Uterus (tissue), 3 donors: ENCODE measurements at regions not wholly inside any gene's neighbourhood (a gene's known extent, or its start where the extent isn't known, plus 50 kb on each side); places are given as distances from the start of the nearest gene placed in this dataset.

Experiments
- DNase-seq, 2 donors: peaks; one replicate each; pipeline ENCODE4 v3.0.0-alpha.2; 2019 to 2020
- H3K27ac ChIP-seq, 2 donors: fragments of 200-600 bp; sonication (generic); 1 replicate in 1 of 2; 2 replicates in 1 of 2; pipeline ENCODE4 v1.5.1; 2016 to 2018
- H3K27me3 ChIP-seq, 2 donors: fragments of 200-600 bp; sonication (generic); one replicate each; pipeline ENCODE4 v1.5.1; 2018 to 2019; ENCODE audit warnings: control low read depth in 1 of 2
- H3K36me3 ChIP-seq, 2 donors: fragments of 200-600 bp; sonication (generic); one replicate each; pipeline ENCODE4 v1.5.1; 2019; ENCODE audit warnings: control low read depth in 1 of 2
- H3K4me1 ChIP-seq, 2 donors: fragments of 200-600 bp; sonication (generic); one replicate each; pipeline ENCODE4 v1.5.1; 2018 to 2019; ENCODE audit warnings: control low read depth in 1 of 2
- H3K4me3 ChIP-seq, 2 donors: fragments of 200-600 bp; sonication (generic); 1 replicate in 1 of 2; 2 replicates in 1 of 2; pipeline ENCODE4 v1.5.1; 2018 to 2019; ENCODE audit warnings: mild to moderate bottlenecking in 1 of 2
- H3K9me3 ChIP-seq, 2 donors: fragments of 200-600 bp; sonication (generic); one replicate each; pipeline ENCODE4 v1.5.1; 2019; ENCODE audit warnings: control low read depth in 1 of 2
- CTCF ChIP-seq, 4 experiments: fragments of 200-600 bp in 2 of 4; fragments of 450-650 bp in 2 of 4; sonication (generic) in 2 of 4; IDR thresholded peaks; one replicate each; pipeline ENCODE4 v1.5.1; 2016 to 2019; ENCODE audit warnings: antibody characterized with exemption in 4 of 4, mild to moderate bottlenecking in 2 of 4, moderate library complexity in 1 of 4
- POLR2A ChIP-seq, 2 donors: fragments of 450-650 bp; IDR thresholded peaks; one replicate each; pipeline ENCODE4 v1.6.1; 2016; ENCODE audit warnings: antibody characterized with exemption in 2 of 2, mild to moderate bottlenecking in 1 of 2, moderate library complexity in 1 of 2
- intact Hi-C: fragments of 100-400 bp; cut with DNase I; formaldehyde crosslinking; loops from one replicate; pipeline ENCODE4 v1.15.1; 2023; ENCODE audit warnings: low total_unique reads
- donor health status: DM: yes; HTN: yes; CAD: no.

- intact Hi-C loops: no loop called here
- no peak overlapping the region for H3K27ac ChIP-seq
- H3K9me3 ChIP-seq: no peaks in the 10 kb centered on the region
- no peak for DNase-seq
- H3K27me3 ChIP-seq: no peaks in the 10 kb centered on the region
- H3K4me1 ChIP-seq: no peaks in the 10 kb centered on the region
- no peak overlapping the region for H3K4me3 ChIP-seq
- TF ChIP-seq POLR2A (IDR thresholded peaks at IDR 0.05): no peak
- no peak for TF ChIP-seq CTCF (IDR thresholded peaks at IDR 0.05)
- H3K36me3 ChIP-seq: no peaks in the 10 kb centered on the region
Observed at GRCh38 chr5:152188251-152188650, 216.8 kb downstream of the NMUR2 start.

GRCh38 chr5:152187668-152188067, 217.4 kb downstream of the NMUR2 start:
- H3K27me3 ChIP-seq: no peaks in the 10 kb centered on the region
- DNase-seq: no peak
- H3K4me3 ChIP-seq: no peak overlapping the region
- TF ChIP-seq POLR2A (IDR thresholded peaks at IDR 0.05) (no peak), CTCF (IDR thresholded peaks at IDR 0.05) (no peak)
- no peak overlapping the region for H3K27ac ChIP-seq
- H3K9me3 ChIP-seq: no peaks in the 10 kb centered on the region
- no peaks in the 10 kb centered on the region for H3K36me3 ChIP-seq
- intact Hi-C loops: no loop called here
- H3K4me1 ChIP-seq: no peaks in the 10 kb centered on the region

GRCh38 chr5:152185547-152186245, 219.4 kb downstream of the NMUR2 start:
- Histone ChIP-seq H3K27ac (no peak overlapping the region), H3K4me1 (no peaks in the 10 kb centered on the region), H3K27me3 (no peaks in the 10 kb centered on the region), H3K4me3 (no peak overlapping the region), H3K36me3 (no peaks in the 10 kb centered on the region), H3K9me3 (no peaks in the 10 kb centered on the region)
- DNase-seq: no peak
- TF ChIP-seq CTCF (IDR thresholded peaks at IDR 0.05) (no peak), POLR2A (IDR thresholded peaks at IDR 0.05) (no peak)
- intact Hi-C loops: no loop called here

GRCh38 chr5:152184266-152184665, 220.8 kb downstream of the NMUR2 start:
- no peaks in the 10 kb centered on the region for H3K36me3 ChIP-seq
- H3K4me1 ChIP-seq: no peaks in the 10 kb centered on the region
- no peaks in the 10 kb centered on the region for H3K9me3 ChIP-seq
- H3K4me3 ChIP-seq: no peak overlapping the region
- intact Hi-C loops: no loop called here
- DNase-seq: no peak
- TF ChIP-seq POLR2A (IDR thresholded peaks at IDR 0.05): no peak
- no peaks in the 10 kb centered on the region for H3K27me3 ChIP-seq
- H3K27ac ChIP-seq: no peak overlapping the region

GRCh38 chr5:152181461-152181860, 223.6 kb downstream of the NMUR2 start:
- intact Hi-C loops: no loop called here
- no peaks in the 10 kb centered on the region for H3K9me3 ChIP-seq
- H3K4me1 ChIP-seq: no peaks in the 10 kb centered on the region
- TF ChIP-seq CTCF (IDR thresholded peaks at IDR 0.05): no peak
- TF ChIP-seq POLR2A (IDR thresholded peaks at IDR 0.05): no peak
- H3K36me3 ChIP-seq: no peaks in the 10 kb centered on the region
- no peak overlapping the region for H3K27ac ChIP-seq
- no peaks in the 10 kb centered on the region for H3K27me3 ChIP-seq
- no peak overlapping the region for H3K4me3 ChIP-seq
- no peak for DNase-seq

- TF ChIP-seq POLR2A (IDR thresholded peaks at IDR 0.05): no peak
- no peak for TF ChIP-seq CTCF (IDR thresholded peaks at IDR 0.05)
- DNase-seq: no peak
- Histone ChIP-seq H3K27ac (no peak overlapping the region), H3K4me1 (no peaks in the 10 kb centered on the region), H3K4me3 (no peak overlapping the region), H3K9me3 (no peaks in the 10 kb centered on the region), H3K27me3 (no peaks in the 10 kb centered on the region), H3K36me3 (no peaks in the 10 kb centered on the region)
- intact Hi-C loops: no loop called here
Observed at GRCh38 chr5:152178350-152178699, 226.8 kb downstream of the NMUR2 start.
